ENCODE measurements at regions not wholly inside any gene's neighbourhood (a gene's known extent, or its start where the extent isn't known, plus 50 kb on each side); places are given as distances from the start of the nearest gene placed in this dataset.

DNA sequence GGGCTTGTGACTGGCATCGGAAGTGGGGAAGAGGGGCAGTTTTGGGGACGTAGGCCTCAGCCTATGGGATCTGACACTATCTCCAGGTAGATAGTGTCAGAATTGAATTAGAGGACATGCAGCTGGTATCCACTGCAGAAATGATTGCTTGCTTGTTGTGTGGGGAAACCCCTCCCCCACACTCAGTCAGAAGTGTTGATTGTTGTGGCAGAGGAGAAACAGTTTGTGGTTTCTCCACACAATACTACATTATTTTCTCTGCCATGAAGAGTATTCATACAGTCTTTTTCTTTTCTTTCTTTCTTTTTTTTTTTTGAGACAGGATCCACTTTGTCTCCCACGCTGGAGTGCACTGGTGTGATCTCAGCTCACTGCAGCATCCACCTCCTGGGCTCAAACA is 113.9 kb downstream of the ARRDC3 start:
- TF ChIP-seq, protein P1, sequence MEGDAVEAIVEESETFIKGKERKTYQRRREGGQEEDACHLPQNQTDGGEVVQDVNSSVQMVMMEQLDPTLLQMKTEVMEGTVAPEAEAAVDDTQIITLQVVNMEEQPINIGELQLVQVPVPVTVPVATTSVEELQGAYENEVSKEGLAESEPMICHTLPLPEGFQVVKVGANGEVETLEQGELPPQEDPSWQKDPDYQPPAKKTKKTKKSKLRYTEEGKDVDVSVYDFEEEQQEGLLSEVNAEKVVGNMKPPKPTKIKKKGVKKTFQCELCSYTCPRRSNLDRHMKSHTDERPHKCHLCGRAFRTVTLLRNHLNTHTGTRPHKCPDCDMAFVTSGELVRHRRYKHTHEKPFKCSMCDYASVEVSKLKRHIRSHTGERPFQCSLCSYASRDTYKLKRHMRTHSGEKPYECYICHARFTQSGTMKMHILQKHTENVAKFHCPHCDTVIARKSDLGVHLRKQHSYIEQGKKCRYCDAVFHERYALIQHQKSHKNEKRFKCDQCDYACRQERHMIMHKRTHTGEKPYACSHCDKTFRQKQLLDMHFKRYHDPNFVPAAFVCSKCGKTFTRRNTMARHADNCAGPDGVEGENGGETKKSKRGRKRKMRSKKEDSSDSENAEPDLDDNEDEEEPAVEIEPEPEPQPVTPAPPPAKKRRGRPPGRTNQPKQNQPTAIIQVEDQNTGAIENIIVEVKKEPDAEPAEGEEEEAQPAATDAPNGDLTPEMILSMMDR (IDR thresholded peaks at IDR 0.05; ENCODE audit: low read length) = no peak
- no peak for TF ChIP-seq EZH2 (IDR thresholded peaks at IDR 0.05; ENCODE audit: borderline replicate concordance, low read length)

Data from OCI-LY1 (cell line).